ENCODE measurements at regions not wholly inside any gene's neighbourhood (a gene's known extent, or its start where the extent isn't known, plus 50 kb on each side); places are given as distances from the start of the nearest gene placed in this dataset.

- intact Hi-C loops (cut with micrococcal nuclease; ENCODE audit: unreplicated experiment), result no loop called here
- no peaks in the 10 kb centered on the region for H3K36me3 ChIP-seq (ENCODE audit: insufficient read depth, low read length, poor library complexity, severe bottlenecking)
- H3K27me3 ChIP-seq (replicated peaks; ENCODE audit: insufficient read depth, low read depth, low read length, poor library complexity), result no peaks in the 10 kb centered on the region
- ChIA-PET POLR2A (ENCODE audit: low non-redundant PET) (no interaction called here), CTCF (no interaction called here)
- no peak overlapping the region for H3K4me3 ChIP-seq (ENCODE audit: low read depth, low read length, poor library complexity, severe bottlenecking)
- no peaks in the 10 kb centered on the region for H3K4me1 ChIP-seq (ENCODE audit: insufficient read depth, low read length, poor library complexity, severe bottlenecking)
- H3K27ac ChIP-seq (ENCODE audit: low read depth, low read length, poor library complexity, severe bottlenecking), result no peak overlapping the region
- TF ChIP-seq EZH2 (IDR thresholded peaks at IDR 0.05; ENCODE audit: borderline replicate concordance, low read depth, low read length, poor library complexity, severe bottlenecking), result no peak
- H3K9me3 ChIP-seq (ENCODE audit: low read depth, low read length, poor library complexity, severe bottlenecking), result no peaks in the 10 kb centered on the region
- no TSS peak for BruUV-seq (replicated peaks)
- no peak for DNase-seq (ENCODE audit: low spot score)
Measured at GRCh38 chr17:71234349-71234748, 886.5 kb upstream of the SOX9 start.

- Histone ChIP-seq H3K27ac (ENCODE audit: low read depth, low read length, poor library complexity, severe bottlenecking) (no peak overlapping the region), H3K36me3 (ENCODE audit: insufficient read depth, low read length, poor library complexity, severe bottlenecking) (no peaks in the 10 kb centered on the region), H3K4me1 (ENCODE audit: insufficient read depth, low read length, poor library complexity, severe bottlenecking) (no peaks in the 10 kb centered on the region), H3K4me3 (ENCODE audit: low read depth, low read length, poor library complexity, severe bottlenecking) (no peak overlapping the region), H3K9me3 (ENCODE audit: low read depth, low read length, poor library complexity, severe bottlenecking) (no peaks in the 10 kb centered on the region), H3K27me3 (replicated peaks; ENCODE audit: insufficient read depth, low read depth, low read length, poor library complexity) (no peaks in the 10 kb centered on the region)
- BruUV-seq (replicated peaks), result no TSS peak
- intact Hi-C loops (cut with micrococcal nuclease; ENCODE audit: unreplicated experiment), result loop anchor here (5.0 kb wide), 1 partner anchor 879 kb away; no protein-coding TSS in a partner anchor
- CTCF ChIA-PET, result no interaction called here
- POLR2A ChIA-PET (ENCODE audit: low non-redundant PET), result no interaction called here
- DNase-seq (ENCODE audit: low spot score), result peak; percentile 12
- TF ChIP-seq CTCF (conservative IDR thresholded peaks at IDR 0.05; ENCODE audit: low read depth, low read length), result peak; percentile 17; the same call in 1 of the 2 replicates
- TF ChIP-seq EZH2 (IDR thresholded peaks at IDR 0.05; ENCODE audit: borderline replicate concordance, low read depth, low read length, poor library complexity, severe bottlenecking), result no peak
Measured at GRCh38 chr17:71237903-71238538, 882.8 kb upstream of the SOX9 start.

- DNase-seq (ENCODE audit: low spot score), result no peak
- Histone ChIP-seq H3K36me3 (ENCODE audit: insufficient read depth, low read length, poor library complexity, severe bottlenecking) (no peaks in the 10 kb centered on the region), H3K9me3 (ENCODE audit: low read depth, low read length, poor library complexity, severe bottlenecking) (no peaks in the 10 kb centered on the region), H3K4me3 (ENCODE audit: low read depth, low read length, poor library complexity, severe bottlenecking) (no peak overlapping the region), H3K27me3 (replicated peaks; ENCODE audit: insufficient read depth, low read depth, low read length, poor library complexity) (no peaks in the 10 kb centered on the region), H3K4me1 (ENCODE audit: insufficient read depth, low read length, poor library complexity, severe bottlenecking) (no peaks in the 10 kb centered on the region), H3K27ac (ENCODE audit: low read depth, low read length, poor library complexity, severe bottlenecking) (no peak overlapping the region)
- CTCF ChIA-PET, result no interaction called here
- no peak for TF ChIP-seq CTCF (conservative IDR thresholded peaks at IDR 0.05; ENCODE audit: low read depth, low read length)
- no peak for TF ChIP-seq EZH2 (IDR thresholded peaks at IDR 0.05; ENCODE audit: borderline replicate concordance, low read depth, low read length, poor library complexity, severe bottlenecking)
- intact Hi-C loops (cut with micrococcal nuclease; ENCODE audit: unreplicated experiment), result no loop called here
- POLR2A ChIA-PET (ENCODE audit: low non-redundant PET), result no interaction called here
- BruUV-seq (replicated peaks), result no TSS peak
Measured at GRCh38 chr17:71247441-71248015, 873.3 kb upstream of the SOX9 start.

- BruUV-seq (replicated peaks), result no TSS peak
- TF ChIP-seq CTCF (conservative IDR thresholded peaks at IDR 0.05; ENCODE audit: low read depth, low read length) (no peak), EZH2 (IDR thresholded peaks at IDR 0.05; ENCODE audit: borderline replicate concordance, low read depth, low read length, poor library complexity, severe bottlenecking) (no peak)
- no peak for DNase-seq (ENCODE audit: low spot score)
- H3K27me3 ChIP-seq (replicated peaks; ENCODE audit: insufficient read depth, low read depth, low read length, poor library complexity), result no peaks in the 10 kb centered on the region
- intact Hi-C loops (cut with micrococcal nuclease; ENCODE audit: unreplicated experiment), result no loop called here
- H3K4me3 ChIP-seq (ENCODE audit: low read depth, low read length, poor library complexity, severe bottlenecking), result no peak overlapping the region
- CTCF ChIA-PET, result no interaction called here
- no peaks in the 10 kb centered on the region for H3K9me3 ChIP-seq (ENCODE audit: low read depth, low read length, poor library complexity, severe bottlenecking)
- H3K36me3 ChIP-seq (ENCODE audit: insufficient read depth, low read length, poor library complexity, severe bottlenecking), result no peaks in the 10 kb centered on the region
- POLR2A ChIA-PET (ENCODE audit: low non-redundant PET), result no interaction called here
- no peak overlapping the region for H3K27ac ChIP-seq (ENCODE audit: low read depth, low read length, poor library complexity, severe bottlenecking)
- no peaks in the 10 kb centered on the region for H3K4me1 ChIP-seq (ENCODE audit: insufficient read depth, low read length, poor library complexity, severe bottlenecking)
Measured at GRCh38 chr17:71251276-71251675, 869.5 kb upstream of the SOX9 start.
